ENCODE measurements at regions not wholly inside any gene's neighbourhood (a gene's known extent, or its start where the extent isn't known, plus 50 kb on each side); places are given as distances from the start of the nearest gene placed in this dataset.
"Not testable (repeated sequence)": the region's sequence is repeated elsewhere in the genome, so short reads cannot be mapped to it uniquely, and the experiment has no call there.

- not testable (repeated sequence) for TF ChIP-seq CTCF, POLR2A (IDR thresholded peaks at IDR 0.05)
These were observed 53.5 kb upstream of the NEK3 start for GRCh38 chr13:52212886-52213285.
